Mesenchymal stem cell (in vitro differentiated cells and primary cell): ENCODE measurements at regions not wholly inside any gene's neighbourhood (a gene's known extent, or its start where the extent isn't known, plus 50 kb on each side); places are given as distances from the start of the nearest gene placed in this dataset.

Source experiments
- DNase-seq: peaks from one replicate; pipeline ENCODE4 v3.0.0-alpha.2; 2013
- H2AFZ ChIP-seq: one replicate; pipeline ENCODE4 v1.6.1; 2013; ENCODE audit warnings: low read depth, mild to moderate bottlenecking, control low read depth, inconsistent platforms, low read length, moderate library complexity
- H2AK5ac ChIP-seq: 2 replicates; pipeline ENCODE4 v1.6.1; 2013; ENCODE audit warnings: low read length, moderate library complexity, mild to moderate bottlenecking, inconsistent platforms; ENCODE audit not compliant: severe bottlenecking
- H2BK120ac ChIP-seq: one replicate; pipeline ENCODE4 v1.6.1; 2013; ENCODE audit warnings: low read depth, mild to moderate bottlenecking, inconsistent platforms, low read length, moderate library complexity
- H2BK12ac ChIP-seq, 2 experiments: one replicate each; pipeline ENCODE4 v1.6.1; 2013; ENCODE audit warnings: inconsistent platforms in 2 of 2, low read length in 2 of 2, mild to moderate bottlenecking in 2 of 2, moderate library complexity in 2 of 2, control low read depth in 1 of 2
- H2BK15ac ChIP-seq: one replicate; pipeline ENCODE4 v1.6.1; 2013; ENCODE audit warnings: mild to moderate bottlenecking, low read depth, inconsistent platforms; ENCODE audit not compliant: poor library complexity, severe bottlenecking
- H2BK5ac ChIP-seq: 2 replicates; pipeline ENCODE4 v1.6.1; 2013; ENCODE audit warnings: low read depth, mild to moderate bottlenecking, low read length, control low read depth, inconsistent platforms; ENCODE audit not compliant: poor library complexity, severe bottlenecking
- H3K14ac ChIP-seq, 2 experiments: one replicate each; pipeline ENCODE4 v1.6.1; 2013; ENCODE audit warnings: inconsistent platforms in 2 of 2, low read length in 2 of 2, control low read depth in 1 of 2, mild to moderate bottlenecking in 1 of 2, moderate library complexity in 1 of 2
- H3K18ac ChIP-seq, 2 experiments: one replicate each; pipeline ENCODE4 v1.6.1; 2013; ENCODE audit warnings: inconsistent platforms in 2 of 2, low read length in 2 of 2, control low read depth in 1 of 2, low read depth in 1 of 2, mild to moderate bottlenecking in 1 of 2
- H3K23ac ChIP-seq, 2 experiments: one replicate each; pipeline ENCODE4 v1.6.1; 2013; ENCODE audit warnings: inconsistent platforms in 2 of 2, low read length in 2 of 2, mild to moderate bottlenecking in 2 of 2, moderate library complexity in 2 of 2, control low read depth in 1 of 2
- H3K27ac ChIP-seq: 2 replicates; pipeline ENCODE4 v1.5.1; 2013; ENCODE audit warnings: mild to moderate bottlenecking, moderate library complexity, low read length, control low read depth, inconsistent platforms; ENCODE audit not compliant: poor library complexity, severe bottlenecking
- H3K27me3 ChIP-seq, 2 experiments: 2 replicates each; pipeline versions ENCODE4 v1.6.1 to v1.7.0; 2013; ENCODE audit warnings: low read length in 2 of 2, mild to moderate bottlenecking in 2 of 2, moderate library complexity in 2 of 2, control low read depth in 1 of 2, inconsistent platforms in 1 of 2; ENCODE audit not compliant: control insufficient read depth in 1 of 2, insufficient read depth in 1 of 2
- H3K36me3 ChIP-seq, 2 experiments: 2 replicates each; pipeline versions ENCODE4 v1.6.1 to v1.7.0; 2013; ENCODE audit warnings: low read length in 2 of 2, control low read depth in 1 of 2, inconsistent platforms in 1 of 2, low read depth in 1 of 2, mild to moderate bottlenecking in 1 of 2; ENCODE audit not compliant: insufficient read depth in 2 of 2, control insufficient read depth in 1 of 2
- H3K4ac ChIP-seq, 2 experiments: one replicate each; pipeline ENCODE4 v1.6.1; 2013; ENCODE audit warnings: inconsistent platforms in 2 of 2, low read length in 2 of 2, mild to moderate bottlenecking in 2 of 2, moderate library complexity in 2 of 2, control low read depth in 1 of 2, low read depth in 1 of 2
- H3K4me1 ChIP-seq: 2 replicates; pipeline ENCODE4 v1.6.1; 2013; ENCODE audit warnings: low read depth, low read length, control low read depth; ENCODE audit not compliant: control insufficient read depth, insufficient read depth
- H3K4me2 ChIP-seq: 2 replicates; pipeline ENCODE4 v1.6.1; 2013; ENCODE audit warnings: low read length, mild to moderate bottlenecking, inconsistent platforms; ENCODE audit not compliant: poor library complexity, severe bottlenecking
- H3K4me3 ChIP-seq, 2 experiments: 2 replicates each; pipeline versions ENCODE4 v1.5.1 to v1.7.0; 2013; ENCODE audit warnings: low read length in 2 of 2, mild to moderate bottlenecking in 2 of 2, control low read depth in 1 of 2, low read depth in 1 of 2; ENCODE audit not compliant: insufficient read depth in 1 of 2
- H3K79me1 ChIP-seq: replicated peaks from 2 replicates; pipeline ENCODE4 v1.6.1; 2013; ENCODE audit warnings: mild to moderate bottlenecking, control low read depth, low read length, inconsistent platforms; ENCODE audit not compliant: poor library complexity, severe bottlenecking
- H3K9ac ChIP-seq: 2 replicates; pipeline ENCODE4 v1.7.0; 2013; ENCODE audit warnings: mild to moderate bottlenecking, low read length, moderate library complexity
- H3K9me3 ChIP-seq: 2 replicates; pipeline ENCODE4 v1.7.0; 2013; ENCODE audit warnings: mild to moderate bottlenecking, low read length; ENCODE audit not compliant: control insufficient read depth
- H4K8ac ChIP-seq: one replicate; pipeline ENCODE4 v1.6.1; 2013; ENCODE audit warnings: inconsistent platforms, mild to moderate bottlenecking, low read length, moderate library complexity
- H4K91ac ChIP-seq: one replicate; pipeline ENCODE4 v1.6.1; 2013; ENCODE audit warnings: mild to moderate bottlenecking, low read length, inconsistent platforms
- WGBS: methylation state at CpG from one replicate; pipeline ENCODE4 v1.1.7; 2013; ENCODE audit warnings: mixed read lengths; 5-methylcytosine and 5-hydroxymethylcytosine counted together

- Histone ChIP-seq H2BK12ac (no peak overlapping the region), H3K27ac (no peak overlapping the region), H2BK120ac (no peak overlapping the region), H3K23ac (no peak overlapping the region), H3K4me1 (peaks cover 2% of the 10 kb centered on the region), H4K8ac (no peak overlapping the region), H2AK5ac (no peak overlapping the region), H2AFZ (no peak overlapping the region), H3K79me1 (no peaks in the 10 kb centered on the region), H3K18ac (no peak overlapping the region), H3K14ac (no peak overlapping the region), H3K36me3 (no peaks in the 10 kb centered on the region), H2BK5ac (no peak overlapping the region), H2BK15ac (no peak overlapping the region), H3K27me3 (peaks cover 0 to 10% of the 10 kb centered on the region in 2 experiments), H3K9ac (no peak overlapping the region), H3K4ac (no peak overlapping the region), H3K4me3 (no peak overlapping the region), H4K91ac (no peak overlapping the region), H3K9me3 (no peaks in the 10 kb centered on the region), H3K4me2 (no peak overlapping the region)
- 80% methylated on average over 3 of the region's 3 CpGs for WGBS
- DNase-seq = no peak
Observed at GRCh38 chr4:83846193-83846830, 310.4 kb downstream of the GPAT3 start.

DNA sequence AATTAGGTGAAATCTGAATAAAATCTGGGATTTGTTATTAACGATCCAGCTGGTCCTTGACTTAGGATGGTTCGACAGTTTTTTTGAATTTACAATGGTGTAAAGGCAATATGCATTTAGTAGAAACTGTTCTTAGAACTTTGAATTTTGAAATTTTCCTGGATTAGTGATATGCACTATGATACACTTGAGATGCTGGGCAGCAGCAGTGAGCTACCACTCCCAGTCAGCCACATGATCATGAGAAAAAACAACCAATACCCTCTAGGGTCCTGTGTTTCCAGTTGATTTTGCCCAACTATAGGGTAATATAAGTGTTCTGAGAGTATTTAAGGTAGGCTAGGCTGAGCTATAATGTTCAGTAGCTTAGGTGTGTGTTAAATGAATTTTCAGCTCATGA is 303.7 kb downstream of the GPAT3 start:
- H3K27ac ChIP-seq = no peak overlapping the region
- H2BK5ac ChIP-seq = no peak overlapping the region
- no peak overlapping the region for H2AFZ ChIP-seq
- peaks cover 0 to 6% of the 10 kb centered on the region in 2 experiments for H3K27me3 ChIP-seq
- no peak for DNase-seq
- no peak overlapping the region for H3K4ac ChIP-seq
- no peak overlapping the region for H2BK12ac ChIP-seq
- no peaks in the 10 kb centered on the region for H3K79me1 ChIP-seq
- H3K36me3 ChIP-seq = no peaks in the 10 kb centered on the region
- H3K23ac ChIP-seq = no peak overlapping the region
- H4K8ac ChIP-seq = no peak overlapping the region
- no peaks in the 10 kb centered on the region for H3K9me3 ChIP-seq
- no peak overlapping the region for H3K14ac ChIP-seq
- no peak overlapping the region for H2BK15ac ChIP-seq
- H2BK120ac ChIP-seq = no peak overlapping the region
- WGBS = 94% methylated on average over 2 of the region's 2 CpGs
- H2AK5ac ChIP-seq = no peak overlapping the region
- no peak overlapping the region for H4K91ac ChIP-seq
- H3K4me1 ChIP-seq = no peaks in the 10 kb centered on the region
- no peak overlapping the region for H3K4me2 ChIP-seq
- no peak overlapping the region for H3K18ac ChIP-seq
- H3K9ac ChIP-seq = no peak overlapping the region
- no peak overlapping the region for H3K4me3 ChIP-seq

DNA sequence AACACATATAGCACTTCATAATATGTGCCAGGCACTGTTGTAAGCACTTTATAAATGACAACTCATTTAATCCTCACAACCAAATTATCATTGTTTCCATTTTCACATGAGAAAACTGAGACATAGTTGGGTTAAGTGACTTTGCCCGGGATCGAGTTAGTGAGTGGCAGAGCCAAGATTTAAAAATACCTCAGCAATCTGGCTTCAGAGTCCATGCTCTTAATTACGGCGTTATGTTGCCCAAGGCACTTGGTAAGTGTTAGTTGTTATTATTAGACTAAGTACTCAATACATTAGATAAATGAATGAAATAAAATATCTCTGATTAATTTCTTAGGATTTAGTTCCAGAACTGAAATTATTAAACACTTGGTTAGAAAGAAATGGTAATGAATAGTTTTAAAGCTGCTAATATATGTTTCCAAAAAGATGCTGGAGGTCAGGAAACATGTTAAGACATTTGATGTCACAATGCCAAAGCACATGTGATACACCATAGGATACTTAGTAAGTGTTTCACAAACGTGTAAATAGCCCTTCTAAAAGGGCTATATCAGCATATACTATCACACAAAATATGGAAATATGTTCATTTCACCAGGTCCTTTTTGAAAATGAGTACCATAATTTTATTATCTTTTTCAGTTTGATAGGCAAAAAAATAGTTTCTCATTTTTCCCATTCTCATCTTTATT is 301.9 kb downstream of the GPAT3 start:
- H2BK120ac ChIP-seq = no peak overlapping the region
- H3K4me3 ChIP-seq = no peak overlapping the region
- no peak overlapping the region for H3K27ac ChIP-seq
- no peak overlapping the region for H3K18ac ChIP-seq
- WGBS = 85% methylated on average over 3 of the region's 5 CpGs
- H4K91ac ChIP-seq = no peak overlapping the region
- no peak overlapping the region for H3K14ac ChIP-seq
- no peak overlapping the region for H2AK5ac ChIP-seq
- H3K9me3 ChIP-seq = no peaks in the 10 kb centered on the region
- H3K9ac ChIP-seq = no peak overlapping the region
- H3K36me3 ChIP-seq = no peaks in the 10 kb centered on the region
- H4K8ac ChIP-seq = no peak overlapping the region
- no peak overlapping the region for H2BK12ac ChIP-seq
- no peaks in the 10 kb centered on the region for H3K79me1 ChIP-seq
- no peak for DNase-seq
- no peak overlapping the region for H2BK15ac ChIP-seq
- no peak overlapping the region for H2BK5ac ChIP-seq
- no peak overlapping the region for H3K4ac ChIP-seq
- H3K4me1 ChIP-seq = no peaks in the 10 kb centered on the region
- no peak overlapping the region for H3K23ac ChIP-seq
- H2AFZ ChIP-seq = no peak overlapping the region
- H3K27me3 ChIP-seq = peaks cover 0 to 6% of the 10 kb centered on the region in 2 experiments
- no peak overlapping the region for H3K4me2 ChIP-seq

GRCh38 chr4:83833920-83834319 is 298.0 kb downstream of the GPAT3 start:
- Histone ChIP-seq H4K91ac (no peak overlapping the region), H3K4me3 (no peak overlapping the region), H3K18ac (no peak overlapping the region), H3K9me3 (no peaks in the 10 kb centered on the region), H2BK15ac (no peak overlapping the region), H3K27ac (no peak overlapping the region), H2BK120ac (no peak overlapping the region), H3K4me2 (no peak overlapping the region), H3K79me1 (no peaks in the 10 kb centered on the region), H3K27me3 (peaks cover 0 to 10% of the 10 kb centered on the region in 2 experiments), H3K23ac (no peak overlapping the region), H2AK5ac (no peak overlapping the region), H3K4ac (no peak overlapping the region), H3K14ac (no peak overlapping the region), H2BK12ac (no peak overlapping the region), H2AFZ (no peak overlapping the region), H2BK5ac (no peak overlapping the region), H3K4me1 (no peaks in the 10 kb centered on the region), H3K36me3 (no peaks in the 10 kb centered on the region), H3K9ac (no peak overlapping the region), H4K8ac (no peak overlapping the region)
- no peak for DNase-seq
- WGBS = 95% methylated on average over 1 of the region's 2 CpGs
